ENCODE measurements at regions not wholly inside any gene's neighbourhood (a gene's known extent, or its start where the extent isn't known, plus 50 kb on each side); places are given as distances from the start of the nearest gene placed in this dataset.

DNA sequence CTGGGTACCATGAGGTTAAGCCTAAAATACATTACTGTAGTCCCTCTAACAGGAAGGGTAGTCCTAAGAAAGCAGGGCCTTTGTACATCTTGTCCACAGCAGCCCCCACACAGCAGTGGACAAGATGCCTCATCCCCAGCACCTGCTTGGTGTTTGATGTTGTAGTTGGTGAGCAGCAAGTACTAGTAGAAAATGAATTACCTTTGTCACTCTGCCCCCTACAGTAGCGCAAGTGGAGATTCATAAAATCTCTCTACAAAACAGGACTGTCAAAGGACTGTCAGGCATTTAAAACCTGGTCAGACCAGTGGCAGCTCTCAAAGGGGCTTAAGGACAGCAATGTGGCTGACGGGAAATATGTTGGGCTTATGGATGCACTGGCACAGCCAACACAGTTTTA lies 122.5 kb downstream of the TMEM174 start:
- DNase-seq (ENCODE audit: low read depth, low spot score): no peak
- TF ChIP-seq, protein P1, sequence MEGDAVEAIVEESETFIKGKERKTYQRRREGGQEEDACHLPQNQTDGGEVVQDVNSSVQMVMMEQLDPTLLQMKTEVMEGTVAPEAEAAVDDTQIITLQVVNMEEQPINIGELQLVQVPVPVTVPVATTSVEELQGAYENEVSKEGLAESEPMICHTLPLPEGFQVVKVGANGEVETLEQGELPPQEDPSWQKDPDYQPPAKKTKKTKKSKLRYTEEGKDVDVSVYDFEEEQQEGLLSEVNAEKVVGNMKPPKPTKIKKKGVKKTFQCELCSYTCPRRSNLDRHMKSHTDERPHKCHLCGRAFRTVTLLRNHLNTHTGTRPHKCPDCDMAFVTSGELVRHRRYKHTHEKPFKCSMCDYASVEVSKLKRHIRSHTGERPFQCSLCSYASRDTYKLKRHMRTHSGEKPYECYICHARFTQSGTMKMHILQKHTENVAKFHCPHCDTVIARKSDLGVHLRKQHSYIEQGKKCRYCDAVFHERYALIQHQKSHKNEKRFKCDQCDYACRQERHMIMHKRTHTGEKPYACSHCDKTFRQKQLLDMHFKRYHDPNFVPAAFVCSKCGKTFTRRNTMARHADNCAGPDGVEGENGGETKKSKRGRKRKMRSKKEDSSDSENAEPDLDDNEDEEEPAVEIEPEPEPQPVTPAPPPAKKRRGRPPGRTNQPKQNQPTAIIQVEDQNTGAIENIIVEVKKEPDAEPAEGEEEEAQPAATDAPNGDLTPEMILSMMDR (optimal IDR thresholded peaks at IDR 0.05 in 1 of 3, IDR thresholded peaks at IDR 0.05 in 1 of 3, conservative IDR thresholded peaks at IDR 0.05 in 1 of 3; ENCODE audit: extremely low read depth in 1 of 3, insufficient read depth in 2 of 3, low read length in 3 of 3): peak in 2 of 3 experiments; percentile 17 to 38
- no peak for TF ChIP-seq EZH2 (IDR thresholded peaks at IDR 0.05; ENCODE audit: low read length)
- no peaks in the 10 kb centered on the region for H3K9me1 ChIP-seq (ENCODE audit: control insufficient read depth, extremely low read depth, insufficient read depth, low read length)
- no peaks in the 10 kb centered on the region for H3K79me2 ChIP-seq (ENCODE audit: control insufficient read depth, insufficient read depth, low read length)
- no peak overlapping the region for H2AFZ ChIP-seq (ENCODE audit: control insufficient read depth, low read length)
- no peaks in the 10 kb centered on the region for H3K9me3 ChIP-seq (ENCODE audit: control insufficient read depth, low read depth, low read length)
- no peak overlapping the region for H3K27ac ChIP-seq (ENCODE audit: control insufficient read depth, insufficient read depth, low read length)
- FAIRE-seq: peak; percentile 20
- H4K20me1 ChIP-seq (ENCODE audit: control insufficient read depth, extremely low read depth, insufficient read depth, low read length): no peaks in the 10 kb centered on the region
- H3K9ac ChIP-seq (ENCODE audit: control insufficient read depth, extremely low read depth, insufficient read depth, low read length): no peak overlapping the region
- H3K4me2 ChIP-seq (ENCODE audit: control insufficient read depth, extremely low read depth, insufficient read depth, low read depth, low read length): no peak overlapping the region
- no peaks in the 10 kb centered on the region for H3K36me3 ChIP-seq (ENCODE audit: control insufficient read depth in 2 of 2, extremely low read depth in 1 of 2, insufficient read depth in 2 of 2, low read length in 2 of 2)
- H3K27me3 ChIP-seq (ENCODE audit: control insufficient read depth, extremely low read depth, insufficient read depth, low read length): peaks cover 40% of the 10 kb centered on the region
- H3K4me1 ChIP-seq (ENCODE audit: control insufficient read depth, extremely low read depth, insufficient read depth, low read length): peaks cover 23% of the 10 kb centered on the region
- H3K4me3 ChIP-seq (ENCODE audit: control insufficient read depth in 2 of 3, extremely low read depth in 1 of 3, insufficient read depth in 2 of 3, low read depth in 1 of 3, low read length in 3 of 3): no peak overlapping the region
- dilution Hi-C loops (cut with MboI; ENCODE audit: extremely low pct_ligation_motif_present, low sequenced_read_pairs): no loop called here

DNA sequence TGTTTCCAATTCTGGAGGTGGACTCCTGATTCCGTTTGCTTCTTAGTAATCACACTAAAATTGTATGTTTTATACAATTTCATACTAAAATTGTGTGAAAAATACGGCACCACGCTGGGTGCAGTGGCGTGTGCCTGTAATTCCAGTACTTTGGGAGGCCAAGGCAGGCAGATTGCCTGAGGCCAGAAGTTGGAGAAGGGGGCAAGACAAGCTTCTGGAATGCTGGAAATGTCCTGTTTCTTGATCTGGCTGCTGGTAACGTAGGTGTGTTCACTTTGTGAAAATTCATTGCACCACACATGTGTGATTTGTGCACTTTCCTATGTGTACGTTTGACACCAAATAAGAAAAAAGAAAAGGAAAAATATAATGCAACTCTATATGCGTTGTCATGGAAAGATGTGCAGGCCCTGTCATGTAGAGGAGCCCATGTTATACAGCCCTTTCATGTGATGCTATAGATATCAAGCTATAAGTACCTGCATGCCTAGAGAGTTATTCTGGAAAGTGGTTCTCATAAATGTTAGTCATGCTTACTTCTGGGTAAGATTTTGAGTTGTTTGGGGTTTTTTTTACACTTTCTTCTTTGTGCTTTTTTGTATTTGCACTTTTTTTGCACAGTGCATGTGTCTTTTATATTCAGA lies 119.9 kb downstream of the TMEM174 start:
- FAIRE-seq: no peak
- no peaks in the 10 kb centered on the region for H4K20me1 ChIP-seq (ENCODE audit: control insufficient read depth, extremely low read depth, insufficient read depth, low read length)
- dilution Hi-C loops (cut with MboI; ENCODE audit: extremely low pct_ligation_motif_present, low sequenced_read_pairs): no loop called here
- H3K79me2 ChIP-seq (ENCODE audit: control insufficient read depth, insufficient read depth, low read length): no peaks in the 10 kb centered on the region
- TF ChIP-seq, protein P1 (optimal IDR thresholded peaks at IDR 0.05 in 1 of 3, IDR thresholded peaks at IDR 0.05 in 1 of 3, conservative IDR thresholded peaks at IDR 0.05 in 1 of 3; ENCODE audit: extremely low read depth in 1 of 3, insufficient read depth in 2 of 3, low read length in 3 of 3): no peak
- H3K4me1 ChIP-seq (ENCODE audit: control insufficient read depth, extremely low read depth, insufficient read depth, low read length): peaks cover 11% of the 10 kb centered on the region
- no peaks in the 10 kb centered on the region for H3K9me3 ChIP-seq (ENCODE audit: control insufficient read depth, low read depth, low read length)
- DNase-seq (ENCODE audit: low read depth, low spot score): no peak
- no peaks in the 10 kb centered on the region for H3K36me3 ChIP-seq (ENCODE audit: control insufficient read depth in 2 of 2, extremely low read depth in 1 of 2, insufficient read depth in 2 of 2, low read length in 2 of 2)
- H3K9me1 ChIP-seq (ENCODE audit: control insufficient read depth, extremely low read depth, insufficient read depth, low read length): no peaks in the 10 kb centered on the region
- H3K27me3 ChIP-seq (ENCODE audit: control insufficient read depth, extremely low read depth, insufficient read depth, low read length): peaks cover 15% of the 10 kb centered on the region
- H3K9ac ChIP-seq (ENCODE audit: control insufficient read depth, extremely low read depth, insufficient read depth, low read length): no peak overlapping the region
- H3K27ac ChIP-seq (ENCODE audit: control insufficient read depth, insufficient read depth, low read length): no peak overlapping the region
- H3K4me2 ChIP-seq (ENCODE audit: control insufficient read depth, extremely low read depth, insufficient read depth, low read depth, low read length): peak overlapping the region; percentile 4
- no peak overlapping the region for H2AFZ ChIP-seq (ENCODE audit: control insufficient read depth, low read length)
- H3K4me3 ChIP-seq (ENCODE audit: control insufficient read depth in 2 of 3, extremely low read depth in 1 of 3, insufficient read depth in 2 of 3, low read depth in 1 of 3, low read length in 3 of 3): no peak overlapping the region
